ENCODE measurements at regions not wholly inside any gene's neighbourhood (a gene's known extent, or its start where the extent isn't known, plus 50 kb on each side); places are given as distances from the start of the nearest gene placed in this dataset.

DNA sequence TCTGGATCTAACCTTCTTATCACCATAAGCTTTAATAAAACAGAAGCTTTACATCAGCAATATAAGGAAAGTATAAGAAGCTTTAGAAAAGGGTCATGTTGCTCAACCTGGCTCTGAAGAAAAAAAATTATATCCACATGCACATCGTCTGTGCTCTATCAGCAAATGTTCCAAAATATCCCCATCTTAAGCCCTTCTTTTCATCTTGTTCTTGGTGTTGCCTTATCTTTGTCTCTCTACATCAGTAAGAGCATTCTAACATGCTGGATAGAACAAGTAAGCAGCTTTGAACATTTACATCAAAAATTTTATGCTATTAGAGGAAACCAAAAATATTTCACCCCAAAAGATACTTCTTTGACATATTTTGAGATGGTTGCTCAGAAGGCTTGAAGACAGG lies 157.8 kb upstream of the SNX7 start:
- no peaks in the 10 kb centered on the region for H3K36me3 ChIP-seq
- intact Hi-C loops (cut with DNase I), result no loop called here
- ATAC-seq, result no peak
- TF ChIP-seq CTCF (IDR thresholded peaks at IDR 0.05), result no peak
- no peaks in the 10 kb centered on the region for H3K27me3 ChIP-seq
- no peak overlapping the region for H3K27ac ChIP-seq
- DNase-seq, result no peak
- H3K4me3 ChIP-seq, result no peak overlapping the region
- H3K4me1 ChIP-seq, result no peaks in the 10 kb centered on the region
- H3K9me3 ChIP-seq, result no peaks in the 10 kb centered on the region

GRCh38 chr1:98502937-98503336 lies 158.6 kb upstream of the SNX7 start:
- no peak for TF ChIP-seq CTCF (IDR thresholded peaks at IDR 0.05)
- ATAC-seq, result no peak
- intact Hi-C loops (cut with DNase I), result no loop called here

DNA sequence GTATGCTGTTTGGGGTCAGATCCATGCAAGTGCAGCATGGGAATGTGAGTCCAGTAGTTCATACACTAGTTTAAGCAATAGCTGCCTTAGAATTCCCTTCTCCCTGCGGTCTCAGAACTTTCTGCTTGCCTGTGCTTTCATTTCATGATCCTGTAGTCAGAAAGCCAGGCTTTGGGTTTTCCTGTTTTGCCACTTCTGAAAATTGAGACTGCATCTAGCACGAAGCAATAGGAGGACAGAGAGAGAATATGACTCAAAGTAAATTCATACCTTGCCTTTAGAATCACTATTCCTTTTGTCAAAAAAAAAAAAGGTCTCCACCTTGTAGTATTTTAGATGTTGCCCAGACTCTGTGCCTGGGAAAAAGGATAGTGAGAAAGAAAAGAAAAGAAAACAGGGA lies 161.2 kb upstream of the SNX7 start:
- ATAC-seq (no peak), DNase-seq (no peak)
- H3K9me3 ChIP-seq, result no peaks in the 10 kb centered on the region
- no peaks in the 10 kb centered on the region for H3K4me1 ChIP-seq
- intact Hi-C loops (cut with DNase I), result no loop called here
- H3K36me3 ChIP-seq, result no peaks in the 10 kb centered on the region
- no peak for TF ChIP-seq CTCF (IDR thresholded peaks at IDR 0.05)
- no peaks in the 10 kb centered on the region for H3K27me3 ChIP-seq
- H3K4me3 ChIP-seq, result no peak overlapping the region
- no peak overlapping the region for H3K27ac ChIP-seq

More at GRCh38 chr1:98502937-98503336, 158.6 kb upstream of the SNX7 start:
- Histone ChIP-seq H3K4me1 (no peaks in the 10 kb centered on the region), H3K36me3 (no peaks in the 10 kb centered on the region), H3K4me3 (no peak overlapping the region), H3K27ac (no peak overlapping the region), H3K27me3 (no peaks in the 10 kb centered on the region), H3K9me3 (no peaks in the 10 kb centered on the region)
- DNase-seq, result no peak

DNA sequence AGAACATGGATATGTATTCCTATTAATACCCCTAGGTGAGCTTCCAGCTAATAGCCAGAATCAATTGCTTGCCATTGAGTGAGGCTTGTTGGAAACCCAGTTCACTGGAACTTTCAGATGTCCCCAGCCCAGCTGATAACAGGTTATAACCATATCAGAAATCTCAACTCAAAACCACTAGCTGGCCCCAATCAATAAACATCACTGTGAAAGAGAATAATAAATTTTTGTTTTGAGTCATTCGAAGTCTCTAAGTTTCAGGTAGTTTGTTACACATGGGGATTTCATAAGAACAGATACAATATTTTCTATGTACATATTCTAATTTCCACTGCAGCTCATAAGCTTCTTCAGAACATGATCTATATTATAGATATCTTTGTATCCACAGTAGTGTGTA lies 162.9 kb upstream of the SNX7 start:
- no peak for DNase-seq
- Histone ChIP-seq H3K27me3 (no peaks in the 10 kb centered on the region), H3K9me3 (no peaks in the 10 kb centered on the region), H3K36me3 (no peaks in the 10 kb centered on the region), H3K27ac (no peak overlapping the region), H3K4me1 (no peaks in the 10 kb centered on the region), H3K4me3 (no peak overlapping the region)
- TF ChIP-seq CTCF (IDR thresholded peaks at IDR 0.05), result no peak
- no peak for ATAC-seq
- intact Hi-C loops (cut with DNase I), result no loop called here

DNA sequence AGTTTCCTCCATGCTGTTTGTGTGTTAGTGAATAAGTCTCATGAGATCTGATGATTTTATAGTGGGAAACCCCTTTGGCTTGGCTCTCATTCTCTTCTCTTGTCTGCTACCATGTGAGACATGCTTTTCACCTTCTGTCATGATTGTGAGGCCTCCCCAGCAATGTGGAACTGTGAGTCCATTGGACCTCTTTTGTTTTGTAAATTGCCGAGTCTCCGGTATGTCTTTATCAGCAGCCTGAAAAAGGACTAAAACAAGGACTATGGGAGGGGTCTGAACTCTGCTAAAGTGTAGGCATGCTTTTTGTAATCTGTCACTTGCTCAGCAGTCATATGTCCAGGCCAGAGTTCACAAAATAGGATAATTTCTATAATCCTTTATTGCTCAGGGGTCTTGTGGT lies 164.0 kb upstream of the SNX7 start:
- no peak for DNase-seq
- TF ChIP-seq CTCF (IDR thresholded peaks at IDR 0.05), result no peak
- no peaks in the 10 kb centered on the region for H3K27me3 ChIP-seq
- ATAC-seq, result no peak
- no peaks in the 10 kb centered on the region for H3K36me3 ChIP-seq
- H3K27ac ChIP-seq, result no peak overlapping the region
- intact Hi-C loops (cut with DNase I), result no loop called here
- no peaks in the 10 kb centered on the region for H3K9me3 ChIP-seq
- no peaks in the 10 kb centered on the region for H3K4me1 ChIP-seq
- H3K4me3 ChIP-seq, result no peak overlapping the region

DNA sequence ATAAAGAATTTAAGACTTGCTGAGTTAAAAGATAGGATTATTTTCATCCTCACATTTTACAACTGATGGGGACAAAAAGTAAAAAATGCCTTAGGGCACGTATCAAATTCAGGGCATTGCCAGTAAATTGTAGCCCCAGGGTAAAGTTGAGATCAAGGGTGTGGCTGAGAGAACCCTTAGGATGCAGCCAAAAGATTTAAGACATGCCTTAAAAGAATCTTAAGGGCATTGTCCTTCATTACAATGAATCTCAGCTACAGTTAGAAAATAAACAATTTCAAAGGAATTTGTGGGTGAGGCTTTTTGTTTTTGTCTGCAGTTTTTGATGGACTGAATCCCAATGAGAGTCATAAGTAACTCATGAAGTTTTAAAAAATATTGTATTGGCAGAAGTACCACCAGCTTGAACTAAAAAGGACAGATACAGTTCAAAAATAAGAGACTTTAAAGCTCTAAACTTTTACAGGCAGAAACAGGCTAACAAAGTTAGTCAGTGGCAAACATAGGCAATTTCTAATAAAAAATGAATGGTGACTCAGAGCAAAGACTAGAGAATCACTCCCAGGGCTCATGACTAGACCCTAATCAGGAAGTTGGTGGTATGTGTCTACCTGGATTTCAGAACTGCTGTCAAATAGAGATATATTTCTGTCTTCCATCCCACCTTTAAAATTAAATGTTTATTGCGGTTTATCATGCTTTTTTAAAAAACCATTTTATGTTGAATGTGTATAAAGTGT lies 165.1 kb upstream of the SNX7 start:
- Histone ChIP-seq H3K4me1 (no peaks in the 10 kb centered on the region), H3K9me3 (no peaks in the 10 kb centered on the region), H3K27me3 (no peaks in the 10 kb centered on the region), H3K27ac (no peak overlapping the region), H3K4me3 (no peak overlapping the region), H3K36me3 (no peaks in the 10 kb centered on the region)
- TF ChIP-seq CTCF (IDR thresholded peaks at IDR 0.05), result no peak
- intact Hi-C loops (cut with DNase I), result no loop called here
- DNase-seq, result no peak
- no peak for ATAC-seq
